ENCODE measurements at regions not wholly inside any gene's neighbourhood (a gene's known extent, or its start where the extent isn't known, plus 50 kb on each side); places are given as distances from the start of the nearest gene placed in this dataset.

- TF ChIP-seq POLR2AphosphoS5 (IDR thresholded peaks at IDR 0.05; ENCODE audit: low read depth, low read length) (no peak), PAX5 (IDR thresholded peaks at IDR 0.05; ENCODE audit: insufficient read depth, low read length, severe bottlenecking) (no peak), POLR2A (IDR thresholded peaks at IDR 0.05; ENCODE audit: low read depth, low read length) (no peak), POU2F2 (IDR thresholded peaks at IDR 0.05; ENCODE audit: low read depth, low read length) (no peak), TAF1 (IDR thresholded peaks at IDR 0.05; ENCODE audit: low read depth, low read length) (no peak), SPI1 (IDR thresholded peaks at IDR 0.05; ENCODE audit: low read depth, low read length) (no peak)
- DNase-seq (ENCODE audit: insufficient read length, low spot score) (no peak), FAIRE-seq (no peak)
Measured at GRCh38 chr15:94621736-94622135, 390.4 kb downstream of the MCTP2 start.

DNA sequence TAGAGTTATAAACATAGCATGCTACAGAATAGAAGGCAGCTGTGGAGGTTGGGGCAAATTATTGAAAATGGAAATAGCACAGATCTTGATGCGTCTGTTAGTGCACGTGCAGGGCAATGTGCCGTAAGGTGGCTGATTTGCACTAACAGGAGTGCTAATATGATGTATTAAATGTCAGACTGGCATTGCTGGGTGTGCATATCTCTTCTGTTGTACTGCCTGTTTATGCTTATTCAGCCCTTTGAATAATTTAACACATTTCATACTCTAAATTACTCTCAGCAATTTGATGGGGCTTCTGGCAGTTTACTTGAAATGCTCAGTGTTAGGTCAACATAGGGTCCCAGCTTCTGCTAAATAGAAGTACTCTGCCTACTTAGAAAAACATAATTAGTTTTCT is 395.6 kb downstream of the MCTP2 start:
- no peak for TF ChIP-seq SPI1 (IDR thresholded peaks at IDR 0.05; ENCODE audit: low read depth, low read length)
- TF ChIP-seq POLR2A (IDR thresholded peaks at IDR 0.05; ENCODE audit: low read depth, low read length), result no peak
- TF ChIP-seq POLR2AphosphoS5 (IDR thresholded peaks at IDR 0.05; ENCODE audit: low read depth, low read length), result no peak
- TF ChIP-seq POU2F2 (IDR thresholded peaks at IDR 0.05; ENCODE audit: low read depth, low read length), result no peak
- no peak for TF ChIP-seq PAX5 (IDR thresholded peaks at IDR 0.05; ENCODE audit: insufficient read depth, low read length, severe bottlenecking)
- TF ChIP-seq TAF1 (IDR thresholded peaks at IDR 0.05; ENCODE audit: low read depth, low read length), result no peak
- DNase-seq (ENCODE audit: insufficient read length, low spot score) (no peak), FAIRE-seq (no peak)

- FAIRE-seq (no peak), DNase-seq (ENCODE audit: insufficient read length, low spot score) (no peak)
- TF ChIP-seq PAX5 (IDR thresholded peaks at IDR 0.05; ENCODE audit: insufficient read depth, low read length, severe bottlenecking), result no peak
- peak; percentile 39; the same call in 1 of the 2 replicates for TF ChIP-seq SPI1 (IDR thresholded peaks at IDR 0.05; ENCODE audit: low read depth, low read length)
Measured at GRCh38 chr15:94631608-94632007, 400.2 kb downstream of the MCTP2 start.

- DNase-seq (ENCODE audit: insufficient read length, low spot score) (no peak), FAIRE-seq (no peak)
- TF ChIP-seq SPI1 (IDR thresholded peaks at IDR 0.05; ENCODE audit: low read depth, low read length) (no peak), POLR2A (IDR thresholded peaks at IDR 0.05; ENCODE audit: low read depth, low read length) (no peak), PAX5 (IDR thresholded peaks at IDR 0.05; ENCODE audit: insufficient read depth, low read length, severe bottlenecking) (no peak), TAF1 (IDR thresholded peaks at IDR 0.05; ENCODE audit: low read depth, low read length) (no peak)
Measured at GRCh38 chr15:94638183-94638582, 406.8 kb downstream of the MCTP2 start.

- TF ChIP-seq POLR2AphosphoS5 (IDR thresholded peaks at IDR 0.05; ENCODE audit: low read depth, low read length), result no peak
- no peak for TF ChIP-seq PAX5 (IDR thresholded peaks at IDR 0.05; ENCODE audit: insufficient read depth, low read length, severe bottlenecking)
- TF ChIP-seq TAF1 (IDR thresholded peaks at IDR 0.05; ENCODE audit: low read depth, low read length), result no peak
- no peak for TF ChIP-seq POU2F2 (IDR thresholded peaks at IDR 0.05; ENCODE audit: low read depth, low read length)
- no peak for TF ChIP-seq POLR2A (IDR thresholded peaks at IDR 0.05; ENCODE audit: low read depth, low read length)
- TF ChIP-seq SPI1 (IDR thresholded peaks at IDR 0.05; ENCODE audit: low read depth, low read length), result no peak
- DNase-seq (ENCODE audit: insufficient read length, low spot score) (no peak), FAIRE-seq (no peak)
Measured at GRCh38 chr15:94639701-94640100, 408.3 kb downstream of the MCTP2 start.

DNA sequence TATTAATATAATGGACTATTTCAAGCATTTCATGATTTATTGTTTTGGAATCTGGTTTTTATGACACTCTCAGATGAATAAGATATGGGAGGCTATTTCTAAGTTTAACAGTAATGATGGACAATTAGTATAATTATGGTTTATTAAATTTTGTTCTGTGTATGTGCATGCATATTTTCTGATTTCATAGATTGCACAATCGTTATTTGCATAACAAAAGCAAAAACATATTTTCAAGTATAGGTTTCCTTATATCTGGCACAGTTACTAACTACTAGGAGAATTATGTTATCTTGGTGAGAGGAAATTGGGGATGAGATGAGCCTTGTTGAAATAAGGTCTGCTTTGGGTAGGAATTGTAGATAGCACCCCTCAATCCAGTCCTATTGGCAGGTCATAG is 413.1 kb downstream of the MCTP2 start:
- TF ChIP-seq POU2F2 (IDR thresholded peaks at IDR 0.05; ENCODE audit: low read depth, low read length) (no peak), POLR2AphosphoS5 (IDR thresholded peaks at IDR 0.05; ENCODE audit: low read depth, low read length) (no peak), TAF1 (IDR thresholded peaks at IDR 0.05; ENCODE audit: low read depth, low read length) (no peak), SPI1 (IDR thresholded peaks at IDR 0.05; ENCODE audit: low read depth, low read length) (no peak), POLR2A (IDR thresholded peaks at IDR 0.05; ENCODE audit: low read depth, low read length) (no peak), PAX5 (IDR thresholded peaks at IDR 0.05; ENCODE audit: insufficient read depth, low read length, severe bottlenecking) (no peak)
- FAIRE-seq, result no peak
- no peak for DNase-seq (ENCODE audit: insufficient read length, low spot score)

- no peak for DNase-seq (ENCODE audit: insufficient read length, low spot score)
- FAIRE-seq, result no peak
- TF ChIP-seq PAX5 (IDR thresholded peaks at IDR 0.05; ENCODE audit: insufficient read depth, low read length, severe bottlenecking), result no peak
- no peak for TF ChIP-seq TAF1 (IDR thresholded peaks at IDR 0.05; ENCODE audit: low read depth, low read length)
- TF ChIP-seq POLR2A (IDR thresholded peaks at IDR 0.05; ENCODE audit: low read depth, low read length), result no peak
- no peak for TF ChIP-seq POLR2AphosphoS5 (IDR thresholded peaks at IDR 0.05; ENCODE audit: low read depth, low read length)
- TF ChIP-seq SPI1 (IDR thresholded peaks at IDR 0.05; ENCODE audit: low read depth, low read length), result no peak
Measured at GRCh38 chr15:94653071-94653470, 421.7 kb downstream of the MCTP2 start.

DNA sequence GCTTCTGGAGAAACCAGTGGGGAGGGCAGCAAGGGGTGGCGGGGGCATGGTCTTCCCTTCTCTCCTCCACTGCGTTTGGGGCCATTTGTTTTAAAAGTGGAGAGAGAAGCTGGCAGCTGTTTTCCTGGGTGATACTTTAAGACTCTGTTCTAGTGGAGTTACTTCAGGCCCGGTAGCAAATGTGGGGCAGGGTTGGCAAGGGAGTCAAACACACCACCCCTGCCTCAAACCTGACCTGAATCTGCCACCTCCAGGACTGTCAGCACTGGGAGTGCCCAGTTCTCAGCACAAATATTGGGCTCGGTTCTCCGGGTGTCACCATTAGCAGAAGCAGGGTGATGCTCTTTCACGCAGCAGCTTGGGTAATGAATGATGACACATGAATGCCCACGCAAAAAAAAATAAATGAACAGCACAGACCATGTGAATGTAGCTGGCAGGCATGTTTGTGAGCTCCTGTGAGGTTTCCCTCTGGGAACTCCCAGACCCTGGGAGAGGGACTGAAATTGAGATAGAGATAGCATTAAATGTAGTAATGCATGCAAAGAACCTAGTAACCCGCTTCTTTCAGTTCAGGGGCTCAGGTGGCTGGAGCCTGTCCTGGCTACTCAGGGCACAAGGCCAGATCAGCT is 424.0 kb downstream of the MCTP2 start:
- no peak for FAIRE-seq
- TF ChIP-seq TAF1 (IDR thresholded peaks at IDR 0.05; ENCODE audit: low read depth, low read length) (no peak), PAX5 (IDR thresholded peaks at IDR 0.05; ENCODE audit: insufficient read depth, low read length, severe bottlenecking) (no peak)

GRCh38 chr15:94665676-94666441 is 434.5 kb downstream of the MCTP2 start:
- DNase-seq (ENCODE audit: insufficient read length, low spot score) (no peak), FAIRE-seq (no peak)
- TF ChIP-seq POLR2A (IDR thresholded peaks at IDR 0.05; ENCODE audit: low read depth, low read length), result no peak
- TF ChIP-seq TAF1 (IDR thresholded peaks at IDR 0.05; ENCODE audit: low read depth, low read length), result no peak
- no peak for TF ChIP-seq PAX5 (IDR thresholded peaks at IDR 0.05; ENCODE audit: insufficient read depth, low read length, severe bottlenecking)
- no peak for TF ChIP-seq SPI1 (IDR thresholded peaks at IDR 0.05; ENCODE audit: low read depth, low read length)
- no peak for TF ChIP-seq POU2F2 (IDR thresholded peaks at IDR 0.05; ENCODE audit: low read depth, low read length)
- no peak for TF ChIP-seq POLR2AphosphoS5 (IDR thresholded peaks at IDR 0.05; ENCODE audit: low read depth, low read length)

More for the DNA sequence above, 424.0 kb downstream of the MCTP2 start:
- no peak for DNase-seq (ENCODE audit: insufficient read length, low spot score)

- no peak for DNase-seq (ENCODE audit: insufficient read length, low spot score)
- no peak for FAIRE-seq
- TF ChIP-seq POLR2A (IDR thresholded peaks at IDR 0.05; ENCODE audit: low read depth, low read length) (no peak), SPI1 (IDR thresholded peaks at IDR 0.05; ENCODE audit: low read depth, low read length) (no peak), PAX5 (IDR thresholded peaks at IDR 0.05; ENCODE audit: insufficient read depth, low read length, severe bottlenecking) (no peak), TAF1 (IDR thresholded peaks at IDR 0.05; ENCODE audit: low read depth, low read length) (no peak), POLR2AphosphoS5 (IDR thresholded peaks at IDR 0.05; ENCODE audit: low read depth, low read length) (no peak), POU2F2 (IDR thresholded peaks at IDR 0.05; ENCODE audit: low read depth, low read length) (no peak)
Measured at GRCh38 chr15:94666553-94666952, 435.2 kb downstream of the MCTP2 start.

Measured in GM12891 (cell line).